HG02981 (cell line): ENCODE measurements at regions not wholly inside any gene's neighbourhood (a gene's known extent, or its start where the extent isn't known, plus 50 kb on each side); places are given as distances from the start of the nearest gene placed in this dataset.
A peak's percentile ranks its signal among the peaks of the same experiment; 100 is the strongest.
"Not testable (repeated sequence)": the region's sequence is repeated elsewhere in the genome, so short reads cannot be mapped to it uniquely, and the experiment has no call there.

ENCODE experiments used
- ATAC-seq: cut with Tn5 transposase; IDR thresholded peaks from one replicate; pipeline ENCODE4 v1.9.1; 2021; ENCODE audit warnings: mild to moderate bottlenecking, moderate library complexity; ENCODE audit not compliant: unreplicated experiment

- no peak for ATAC-seq
Measured at GRCh38 chr15:55126111-55126510, 70.6 kb downstream of the RSL24D1 start.

DNA sequence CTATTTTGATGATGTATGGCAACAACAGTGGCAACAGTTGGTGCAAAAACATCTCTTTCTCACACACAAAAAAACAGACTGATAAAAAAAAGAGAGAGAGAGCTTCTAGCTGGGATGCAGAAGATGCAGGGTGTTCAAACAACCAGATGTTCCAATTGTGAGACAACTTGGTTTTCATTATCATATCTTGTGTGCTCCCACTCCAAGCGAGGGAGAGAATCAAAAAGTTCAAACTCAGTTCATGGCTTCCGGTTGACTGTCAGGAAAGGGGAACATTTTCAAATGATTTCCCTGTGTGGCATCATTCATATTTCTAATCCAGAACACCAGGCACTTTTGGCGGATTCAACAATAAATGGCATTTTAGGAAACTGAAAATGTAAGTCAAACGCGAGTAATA, 72.1 kb downstream of the RSL24D1 start:
- no peak for ATAC-seq

DNA sequence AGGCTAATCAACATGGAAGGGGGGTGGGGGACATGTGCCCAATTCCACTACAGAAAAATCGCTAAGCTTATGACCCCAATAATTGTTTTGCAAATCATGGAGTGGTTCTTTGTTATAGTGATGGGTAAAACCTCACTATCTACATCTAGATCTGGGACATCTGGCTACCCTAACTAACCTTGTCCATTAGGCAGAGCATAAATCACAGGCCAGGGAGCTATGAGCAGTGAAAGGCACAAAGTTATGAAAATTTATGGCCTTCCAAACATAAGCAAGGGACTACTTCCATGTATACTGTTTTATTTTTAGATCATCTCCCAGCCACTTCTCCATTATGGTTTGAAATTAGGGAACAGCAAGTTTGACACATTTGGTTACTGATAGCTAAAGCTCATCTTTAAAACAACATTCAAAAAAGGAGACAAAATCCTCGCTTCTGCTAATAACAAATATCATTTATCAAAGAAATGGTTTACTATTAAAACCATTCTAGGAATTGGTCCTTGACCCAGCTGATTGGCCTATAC, 78.3 kb downstream of the RSL24D1 start:
- no peak for ATAC-seq

GRCh38 chr15:55116636-55117035, 80.1 kb downstream of the RSL24D1 start:
- ATAC-seq: no peak

DNA sequence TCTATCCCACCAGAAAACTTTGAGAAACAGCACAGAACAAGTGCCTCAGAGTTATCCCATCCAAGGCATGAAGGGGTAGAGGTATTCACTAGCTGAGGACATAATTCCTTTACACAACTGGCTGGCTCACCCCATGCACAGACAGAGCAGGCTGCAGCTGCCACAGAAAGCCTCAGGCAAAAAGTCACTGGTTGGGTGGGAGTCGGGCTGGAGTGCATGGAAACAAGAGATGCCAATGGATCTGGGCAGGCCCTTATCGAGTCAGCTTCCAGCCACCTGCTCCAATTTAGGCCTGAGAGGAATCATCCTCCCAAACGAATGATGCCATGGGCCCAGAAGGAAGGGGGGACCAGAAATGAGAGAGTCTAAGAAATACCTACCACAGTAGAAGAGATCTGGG, 83.0 kb downstream of the RSL24D1 start:
- no peak for ATAC-seq

GRCh38 chr15:55112706-55113105, 84.0 kb downstream of the RSL24D1 start:
- ATAC-seq: no peak

GRCh38 chr15:55110446-55110845, 86.3 kb downstream of the RSL24D1 start:
- ATAC-seq: no peak

DNA sequence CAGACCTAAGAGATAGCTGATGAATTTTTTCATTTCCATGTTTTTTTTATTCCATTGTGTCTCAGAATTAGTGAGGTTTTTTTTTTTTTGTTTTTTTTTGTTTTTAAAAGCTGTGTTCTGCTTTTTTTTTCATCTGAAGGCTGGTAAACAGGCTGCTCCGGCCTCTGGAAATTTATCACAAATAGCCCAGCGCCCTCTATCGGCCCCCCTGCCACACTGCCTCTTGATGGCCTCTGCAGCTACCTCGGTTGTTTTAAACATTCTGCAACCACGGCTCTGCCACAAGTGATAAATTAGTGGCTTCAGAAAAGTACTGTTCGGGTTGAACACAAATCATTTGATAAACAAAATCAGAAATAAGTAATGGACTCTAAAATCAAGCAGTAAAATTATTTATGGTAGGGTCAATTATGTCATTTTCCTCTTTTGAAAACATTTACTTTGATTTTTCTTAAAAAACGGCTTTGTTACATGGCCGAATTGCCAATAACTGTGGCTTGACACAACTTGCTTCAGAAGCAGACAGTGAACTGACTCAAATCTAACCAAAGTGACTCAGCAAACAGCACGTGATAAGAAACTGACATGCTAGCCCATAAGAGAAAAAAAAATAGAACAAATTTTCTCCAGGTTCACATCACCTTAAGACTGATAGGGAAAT, 87.8 kb downstream of the RSL24D1 start:
- ATAC-seq: peak; percentile 73

GRCh38 chr15:55108448-55108847, 88.3 kb downstream of the RSL24D1 start:
- ATAC-seq: no peak

GRCh38 chr15:55106155-55106554, 90.6 kb downstream of the RSL24D1 start:
- no peak for ATAC-seq

DNA sequence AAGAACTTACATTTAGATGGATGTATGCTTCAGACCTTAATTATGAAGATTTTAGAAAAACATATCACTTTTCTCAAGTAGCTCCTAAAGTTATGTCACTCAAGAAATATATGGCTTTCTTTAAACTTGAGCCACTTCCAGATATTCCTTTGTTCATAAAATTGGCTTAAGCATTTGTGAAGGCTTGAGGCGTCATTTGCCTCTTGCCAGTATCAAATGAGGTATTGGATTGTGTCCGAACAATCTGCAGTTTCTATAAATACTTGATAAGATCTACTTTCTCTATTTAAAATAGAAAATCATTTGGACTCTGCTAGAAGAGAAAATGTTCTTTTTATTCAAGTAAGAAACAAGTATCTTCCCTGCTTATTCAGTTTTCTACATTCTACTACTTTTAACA, 102.6 kb downstream of the RSL24D1 start:
- no peak for ATAC-seq

DNA sequence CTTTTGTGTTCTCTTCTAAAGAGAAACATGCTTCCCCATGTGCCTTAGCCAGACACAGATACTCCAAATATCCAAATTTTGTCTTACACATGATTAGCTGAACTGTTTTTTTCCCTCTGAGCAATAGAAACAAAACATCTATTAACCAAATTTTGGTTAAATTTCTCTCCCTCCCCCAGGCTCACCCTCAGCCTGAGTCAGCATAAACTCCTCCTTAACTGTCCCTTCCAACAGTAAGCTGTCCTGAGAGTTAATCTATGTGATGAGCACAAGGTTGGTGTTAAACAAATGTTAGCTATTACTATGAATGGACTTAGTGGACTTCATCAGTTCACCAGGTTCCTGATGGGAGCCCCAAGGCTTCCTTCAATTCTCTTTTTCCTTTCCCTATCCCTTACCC, 108.5 kb downstream of the RSL24D1 start:
- no peak for ATAC-seq

GRCh38 chr15:55084673-55085072, 112.1 kb downstream of the RSL24D1 start:
- no peak for ATAC-seq

DNA sequence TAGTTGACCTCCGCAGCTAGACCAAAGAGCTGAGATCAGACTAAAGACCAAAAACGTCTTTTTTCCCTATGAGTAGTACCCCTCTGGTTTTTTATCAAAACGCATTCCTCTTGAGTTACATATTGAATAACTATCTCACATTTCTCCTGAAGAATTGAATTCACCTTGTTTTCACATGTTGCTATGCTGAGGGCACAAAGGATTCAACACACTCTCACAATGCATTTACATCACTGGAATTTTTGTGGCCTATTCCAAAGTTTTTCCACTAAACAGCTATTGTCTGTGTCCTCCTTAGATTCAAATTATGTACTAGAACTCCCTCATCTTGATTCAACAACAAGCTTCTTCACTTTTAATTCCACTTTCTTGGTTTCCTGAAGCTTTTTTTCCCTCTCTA, 112.5 kb downstream of the RSL24D1 start:
- ATAC-seq: no peak

- not testable (repeated sequence) for ATAC-seq
Measured at GRCh38 chr15:55077052-55077451, 119.7 kb downstream of the RSL24D1 start.

DNA sequence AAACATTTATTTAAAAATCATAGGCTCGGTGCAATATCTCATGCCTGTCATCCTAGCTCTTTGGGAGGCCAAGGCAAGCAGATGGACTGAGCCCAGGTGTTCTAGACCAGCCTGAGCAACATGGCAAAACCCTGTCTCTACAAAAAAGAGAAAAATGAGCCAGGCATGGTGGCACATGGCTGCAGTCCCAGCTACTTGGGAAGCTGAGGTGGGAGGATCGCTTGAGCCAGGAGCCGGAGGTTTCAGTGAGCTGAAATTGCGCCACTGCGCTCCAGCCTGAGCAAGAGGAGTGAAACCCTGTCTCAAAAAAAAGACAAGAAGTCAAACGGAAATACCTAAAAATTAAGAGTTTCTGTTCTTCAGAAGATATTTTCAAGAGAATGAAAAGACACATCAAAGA, 122.3 kb downstream of the RSL24D1 start:
- ATAC-seq: no peak

- not testable (repeated sequence) for ATAC-seq
Measured at GRCh38 chr15:55063970-55064369, 132.8 kb downstream of the RSL24D1 start.

GRCh38 chr15:55060836-55061235, 135.9 kb downstream of the RSL24D1 start:
- no peak for ATAC-seq

GRCh38 chr15:55056500-55056899, 140.2 kb downstream of the RSL24D1 start:
- ATAC-seq: no peak

- ATAC-seq: no peak
Measured at GRCh38 chr15:55044162-55044561, 152.6 kb downstream of the RSL24D1 start.

GRCh38 chr15:55037071-55037470, 159.7 kb downstream of the RSL24D1 start:
- ATAC-seq: no peak

DNA sequence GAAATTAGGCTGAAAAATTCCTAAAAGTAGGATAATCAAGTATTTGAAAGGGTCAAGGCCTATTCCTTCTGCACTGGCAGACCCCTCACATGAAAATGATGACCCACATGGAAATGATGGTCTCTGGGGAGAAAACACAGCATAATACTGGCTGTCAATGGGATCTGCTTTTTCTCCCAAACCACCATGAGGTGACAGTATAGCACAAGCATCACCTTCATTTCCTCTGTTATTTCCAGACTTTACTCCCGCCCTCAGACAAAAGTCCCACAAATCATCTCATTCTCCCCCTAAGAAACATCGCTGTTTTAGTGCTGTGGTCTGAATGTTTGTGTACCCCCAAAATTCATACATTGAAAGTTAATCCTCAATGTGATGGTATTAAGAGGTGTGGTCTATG, 161.0 kb downstream of the RSL24D1 start:
- no peak for ATAC-seq

- ATAC-seq: no peak
Measured at GRCh38 chr15:55033574-55033973, 163.2 kb downstream of the RSL24D1 start.
